HG02870 (cell line): ENCODE measurements at regions not wholly inside any gene's neighbourhood (a gene's known extent, or its start where the extent isn't known, plus 50 kb on each side); places are given as distances from the start of the nearest gene placed in this dataset.
"Not testable (repeated sequence)": the region's sequence is repeated elsewhere in the genome, so short reads cannot be mapped to it uniquely, and the experiment has no call there.

Experiments used
- ATAC-seq: cut with Tn5 transposase; IDR thresholded peaks from one replicate; pipeline ENCODE4 v1.9.1; 2021; ENCODE audit warnings: mild to moderate bottlenecking, moderate library complexity; ENCODE audit not compliant: unreplicated experiment

- ATAC-seq, result no peak
These were observed 63.2 kb downstream of the NENF start for GRCh38 chr1:212495766-212496494.

- ATAC-seq, result no peak
These were observed 64.0 kb downstream of the NENF start for GRCh38 chr1:212496682-212497081.

- no peak for ATAC-seq
These were observed 64.8 kb downstream of the NENF start for GRCh38 chr1:212497553-212497952.

- ATAC-seq, result no peak
These were observed 65.7 kb downstream of the NENF start for GRCh38 chr1:212498283-212499040.

DNA sequence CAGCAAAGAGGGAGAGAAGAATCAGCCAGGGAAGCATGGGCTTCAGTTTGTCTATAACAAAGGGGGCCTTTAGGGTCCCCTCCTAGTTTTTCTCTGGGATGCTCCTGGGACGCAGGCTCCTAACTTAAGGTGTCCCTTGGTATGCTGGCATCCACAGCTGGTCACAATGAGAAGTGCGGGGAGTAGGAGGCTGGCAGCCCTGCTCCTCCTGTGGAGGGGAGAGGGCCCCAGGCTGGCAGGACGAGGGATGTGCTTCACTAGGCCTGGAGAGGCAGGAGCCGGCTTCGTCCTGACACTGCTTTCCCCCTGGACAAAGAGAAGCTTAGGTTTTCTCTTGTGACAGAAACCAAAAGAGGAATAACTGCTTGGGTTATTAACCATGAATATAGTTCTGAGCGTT is 67.6 kb downstream of the NENF start:
- no peak for ATAC-seq

- no peak for ATAC-seq
These were observed 68.3 kb downstream of the NENF start for GRCh38 chr1:212500983-212501382.

DNA sequence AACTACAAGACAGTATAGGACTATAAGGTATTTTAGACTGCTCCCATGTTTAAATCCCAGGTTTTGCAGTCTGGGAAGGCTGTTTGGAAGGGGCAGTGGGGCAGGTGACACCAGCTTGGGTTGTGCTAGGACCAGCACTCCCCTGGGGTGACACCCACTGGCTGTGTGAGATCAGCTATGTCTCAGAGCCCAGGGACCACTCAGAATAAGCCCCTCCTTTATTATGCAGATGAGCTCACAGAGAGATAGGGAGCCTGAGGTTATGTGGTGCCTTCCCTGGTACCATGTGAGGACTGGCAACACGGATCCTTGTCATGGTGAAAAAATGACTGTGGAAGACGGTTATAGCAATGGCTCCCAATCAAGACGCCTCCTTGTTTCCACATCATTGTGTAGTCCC is 71.0 kb downstream of the NENF start:
- ATAC-seq, result no peak

DNA sequence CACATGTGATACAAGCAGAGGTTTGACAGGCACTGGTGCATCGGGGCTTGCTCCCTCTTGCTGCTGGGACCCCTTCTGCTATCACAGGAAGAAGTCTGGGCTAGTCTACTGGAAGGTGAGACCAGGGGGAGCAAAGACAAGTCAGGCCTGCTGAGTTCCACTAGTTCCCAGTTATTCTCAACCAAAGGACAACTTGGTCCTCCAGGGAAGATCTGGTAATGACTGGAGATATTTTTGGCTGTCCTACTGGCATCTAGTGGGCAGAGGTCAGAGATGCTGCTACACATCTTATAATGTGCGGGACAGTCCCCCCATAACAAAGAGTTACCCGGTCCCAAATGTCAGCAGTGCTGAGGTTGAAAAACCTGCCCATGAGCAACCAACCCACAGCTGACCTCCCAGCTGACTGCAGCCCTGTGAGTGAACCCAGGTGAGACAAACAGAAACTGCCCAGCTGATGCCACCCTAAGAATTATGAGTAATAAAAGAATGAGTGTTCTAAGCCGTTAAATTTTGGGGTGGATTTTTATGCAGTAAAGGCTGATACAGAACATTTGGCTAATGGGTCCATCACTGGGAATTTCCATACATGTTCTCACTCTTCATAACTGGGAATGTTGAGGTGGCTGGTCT is 71.6 kb downstream of the NENF start:
- ATAC-seq, result no peak

DNA sequence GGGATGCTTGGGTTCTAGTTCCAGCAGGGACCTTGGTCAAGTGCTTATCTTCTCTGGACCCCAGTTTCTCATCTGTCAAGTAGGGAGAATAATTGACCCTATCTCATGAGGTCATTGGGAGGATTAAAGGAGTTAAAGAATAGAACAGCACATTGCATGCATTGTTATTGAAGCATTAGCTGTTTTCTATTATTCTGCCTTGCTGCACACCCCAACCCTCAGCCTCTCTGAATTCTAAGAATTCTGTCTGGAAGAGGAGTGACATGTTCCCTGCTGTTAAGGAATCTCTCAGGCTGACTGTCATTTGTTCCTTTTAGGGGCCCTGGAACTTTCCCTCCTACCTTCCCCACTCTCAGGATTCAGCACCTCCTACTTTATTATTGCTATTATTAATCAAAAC is 73.9 kb downstream of the NENF start:
- no peak for ATAC-seq

GRCh38 chr1:212507369-212507768 is 74.6 kb downstream of the NENF start:
- ATAC-seq, result no peak

DNA sequence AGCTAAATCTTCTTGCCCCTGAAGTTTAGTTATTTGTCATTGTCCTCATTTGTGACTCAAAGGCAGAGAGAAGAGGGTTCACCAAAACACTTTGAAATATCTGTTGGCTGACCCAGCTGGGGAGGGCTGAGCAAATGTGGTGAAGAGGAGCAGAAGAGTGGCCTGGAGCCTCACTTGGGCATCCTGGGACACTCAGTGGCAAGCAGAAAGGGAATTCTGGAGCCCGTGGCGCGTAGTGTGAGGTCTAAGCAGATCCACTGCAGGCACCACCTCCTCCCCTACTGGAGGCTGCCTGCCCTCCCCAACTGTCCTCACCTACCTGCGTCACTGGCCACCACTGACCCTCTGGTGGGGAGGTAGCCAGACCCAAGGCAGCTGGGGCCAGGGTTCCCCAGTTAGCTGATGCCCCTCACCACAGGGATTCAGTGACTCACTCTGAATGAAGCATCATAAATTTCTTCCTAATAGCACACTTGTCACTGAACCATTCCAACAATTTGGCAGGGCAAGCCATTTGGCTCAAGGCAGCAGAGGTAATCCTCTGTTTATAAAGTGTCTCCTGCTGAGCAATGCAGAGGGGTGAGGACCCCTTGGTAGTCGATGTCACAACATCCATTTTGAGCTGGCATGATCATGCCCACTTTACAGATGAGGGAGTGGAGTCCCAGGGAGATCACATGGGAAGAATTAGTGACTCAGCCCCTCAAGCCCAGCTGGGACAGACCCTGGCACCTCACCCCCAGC is 80.3 kb downstream of the NENF start:
- ATAC-seq, result no peak

- no peak for ATAC-seq
These were observed 80.9 kb downstream of the NENF start for GRCh38 chr1:212513586-212513985.

DNA sequence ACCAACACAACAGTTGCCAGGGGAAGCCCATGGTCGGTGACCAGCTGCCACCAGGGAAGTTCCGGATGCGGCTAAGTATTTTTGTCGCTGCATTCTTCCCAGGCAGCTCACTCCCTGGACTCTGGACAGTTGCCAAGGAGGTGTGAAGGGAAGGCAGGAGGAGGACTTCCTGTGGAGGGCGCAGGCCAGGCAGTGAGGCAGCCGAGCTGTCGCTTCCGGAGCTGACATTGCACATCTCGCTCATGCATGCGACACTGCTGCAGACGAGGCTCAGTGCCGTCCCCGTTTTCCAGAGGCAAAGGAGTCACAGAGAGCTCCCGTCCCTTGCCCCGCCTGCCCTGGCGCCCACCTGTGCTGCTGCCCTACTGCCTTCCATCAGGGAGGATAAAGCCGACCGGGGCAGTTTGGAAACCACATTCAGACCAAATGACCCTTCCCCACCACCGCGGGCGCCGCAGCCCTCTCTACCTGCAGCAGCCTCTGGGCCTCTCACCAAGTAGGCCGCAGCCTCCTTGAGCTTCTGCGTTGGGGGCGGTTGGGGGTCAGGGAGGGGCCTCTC is 81.4 kb downstream of the NENF start:
- no peak for ATAC-seq

DNA sequence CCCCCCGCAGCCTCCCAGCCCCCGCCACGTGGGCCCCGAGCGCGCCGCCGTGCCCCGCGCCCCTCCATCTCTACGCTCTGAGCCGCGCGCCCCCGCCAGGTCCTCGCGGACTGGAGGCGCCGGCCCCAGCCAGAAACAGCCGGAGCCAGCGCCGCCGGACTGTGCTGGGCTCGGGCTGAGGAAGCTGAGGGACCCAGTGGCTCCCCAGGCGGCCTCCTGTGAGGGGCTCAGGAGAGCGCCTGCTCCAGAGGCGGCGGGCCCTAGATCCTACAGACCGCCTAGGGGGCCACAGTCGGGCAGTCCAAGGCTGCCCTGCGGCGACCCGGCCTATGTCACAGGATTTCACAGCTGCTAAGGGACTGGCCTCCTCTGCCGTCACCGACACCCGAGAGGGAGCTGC is 82.1 kb downstream of the NENF start:
- ATAC-seq, result no peak

GRCh38 chr1:212515329-212515760 is 82.6 kb downstream of the NENF start:
- ATAC-seq, result no peak

GRCh38 chr1:212516012-212516411 is 83.3 kb downstream of the NENF start:
- ATAC-seq, result not testable (repeated sequence)

DNA sequence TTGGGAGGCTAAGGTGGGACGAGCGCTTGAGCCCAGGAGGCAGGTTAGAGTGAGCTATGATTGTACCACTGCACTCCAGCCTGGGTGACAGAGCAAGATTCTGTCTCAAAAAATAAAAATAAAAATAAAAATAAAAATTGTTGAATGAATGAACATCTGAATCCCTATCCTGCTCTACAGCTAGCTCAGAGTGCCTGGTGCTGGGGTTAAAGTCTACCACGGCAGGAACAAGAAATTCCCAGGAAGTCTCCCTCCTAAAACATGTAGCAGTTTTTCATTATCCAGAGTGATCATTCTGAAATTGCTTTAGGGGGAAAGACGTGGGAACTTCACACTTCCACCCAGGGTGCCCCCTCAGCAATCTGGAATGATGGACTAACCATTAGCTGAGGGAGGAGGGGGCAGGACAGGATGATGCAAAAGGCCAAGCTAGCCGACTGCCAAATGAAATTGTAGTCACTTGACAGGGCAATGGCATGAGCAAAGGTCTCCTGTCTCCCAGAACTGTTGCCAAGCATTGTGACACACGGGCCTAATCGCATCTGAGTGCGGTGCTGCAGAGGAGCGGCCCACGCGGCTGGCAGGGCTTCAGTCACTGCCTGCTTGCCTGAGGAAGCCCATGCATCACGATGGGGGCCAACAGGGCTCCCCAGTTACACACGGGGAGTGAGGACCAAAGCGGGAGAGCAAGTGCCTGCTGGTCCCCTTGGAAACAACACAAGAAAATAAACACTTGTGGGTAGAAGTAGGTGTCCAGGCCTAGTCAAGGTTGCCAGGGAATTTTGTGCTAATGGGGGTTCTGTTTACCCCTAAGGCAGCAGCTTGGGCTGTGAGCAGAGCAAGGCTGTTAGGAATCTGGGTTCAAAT is 85.7 kb downstream of the NENF start:
- no peak for ATAC-seq

GRCh38 chr1:212519131-212519530 is 86.4 kb downstream of the NENF start:
- ATAC-seq, result no peak

GRCh38 chr1:212520299-212520698 is 87.6 kb downstream of the NENF start:
- no peak for ATAC-seq

GRCh38 chr1:212520746-212521145 is 87.8 kb upstream of the ATF3 start:
- ATAC-seq, result no peak
